ENCODE measurements at regions not wholly inside any gene's neighbourhood (a gene's known extent, or its start where the extent isn't known, plus 50 kb on each side); places are given as distances from the start of the nearest gene placed in this dataset.

GRCh38 chr10:21314906-21315644, 210.4 kb downstream of the SKIDA1 start:
- H3K36me3 ChIP-seq (ENCODE audit: control insufficient read depth, insufficient read depth, low read length) = no peaks in the 10 kb centered on the region
- Mint-ChIP-seq H3K36me3 (ENCODE audit: low read depth) (no peaks in the 10 kb centered on the region), H3K9me3 (peaks cover 2% of the 10 kb centered on the region), H3K27ac (peak overlapping the region; percentile 90), H3K27me3 (ENCODE audit: insufficient read depth) (no peaks in the 10 kb centered on the region), H3K4me1 (peaks cover 34% of the 10 kb centered on the region), H3K4me3 (peak overlapping the region; percentile 36)
- peak overlapping the region; percentile 71 for H3K4me3 ChIP-seq (ENCODE audit: low read length)
- H3K4me1 ChIP-seq (ENCODE audit: control insufficient read depth, insufficient read depth, low read length) = peaks cover 14% of the 10 kb centered on the region
- peak; percentile 74 for DNase-seq
- WGBS, 2 experiments (ENCODE audit: insufficient coverage in 1 of 2, insufficient read length in 1 of 2) = 50% methylated on average over 3 to 13 of the region's 13 CpGs
- no peaks in the 10 kb centered on the region for H3K9me3 ChIP-seq (ENCODE audit: control insufficient read depth, low read length)
- no peak for TF ChIP-seq CTCF (conservative IDR thresholded peaks at IDR 0.05)
- H3K27ac ChIP-seq (ENCODE audit: low read depth, low read length) = peak overlapping the region; percentile 79
- no peak overlapping the region for H3K9ac ChIP-seq (ENCODE audit: extremely low read depth, low read length, poor library complexity, severe bottlenecking)
- no peaks in the 10 kb centered on the region for H3K27me3 ChIP-seq (ENCODE audit: control insufficient read depth, insufficient read depth, low read length, poor library complexity, severe bottlenecking)

- no peak for TF ChIP-seq CTCF (conservative IDR thresholded peaks at IDR 0.05)
- Histone ChIP-seq H3K9me3 (ENCODE audit: control insufficient read depth, low read length) (no peaks in the 10 kb centered on the region), H3K27ac (ENCODE audit: low read depth, low read length) (peak overlapping the region; percentile 79), H3K4me1 (ENCODE audit: control insufficient read depth, insufficient read depth, low read length) (peaks cover 14% of the 10 kb centered on the region), H3K27me3 (ENCODE audit: control insufficient read depth, insufficient read depth, low read length, poor library complexity, severe bottlenecking) (no peaks in the 10 kb centered on the region), H3K4me3 (ENCODE audit: low read length) (no peak overlapping the region), H3K36me3 (ENCODE audit: control insufficient read depth, insufficient read depth, low read length) (no peaks in the 10 kb centered on the region), H3K9ac (ENCODE audit: extremely low read depth, low read length, poor library complexity, severe bottlenecking) (no peak overlapping the region)
- no peaks in the 10 kb centered on the region for H3K27me3 Mint-ChIP-seq (ENCODE audit: insufficient read depth)
- peaks cover 38% of the 10 kb centered on the region for H3K4me1 Mint-ChIP-seq
- H3K4me3 Mint-ChIP-seq = no peak overlapping the region
- DNase-seq = peak; percentile 78
- H3K27ac Mint-ChIP-seq = peak overlapping the region; percentile 85
- WGBS, 2 experiments (ENCODE audit: insufficient coverage in 1 of 2, insufficient read length in 1 of 2) = 15 to 21% methylated on average over 5 to 9 of the region's 9 CpGs
- H3K36me3 Mint-ChIP-seq (ENCODE audit: low read depth) = no peaks in the 10 kb centered on the region
- no peaks in the 10 kb centered on the region for H3K9me3 Mint-ChIP-seq
Measured at GRCh38 chr10:21314111-21314626, 211.3 kb downstream of the SKIDA1 start.

- no peaks in the 10 kb centered on the region for H3K9me3 ChIP-seq (ENCODE audit: control insufficient read depth, low read length)
- Mint-ChIP-seq H3K4me1 (peaks cover 43% of the 10 kb centered on the region), H3K4me3 (no peak overlapping the region), H3K27ac (peak overlapping the region; percentile 85), H3K9me3 (no peaks in the 10 kb centered on the region), H3K27me3 (ENCODE audit: insufficient read depth) (no peaks in the 10 kb centered on the region), H3K36me3 (ENCODE audit: low read depth) (no peaks in the 10 kb centered on the region)
- H3K9ac ChIP-seq (ENCODE audit: extremely low read depth, low read length, poor library complexity, severe bottlenecking) = no peak overlapping the region
- H3K36me3 ChIP-seq (ENCODE audit: control insufficient read depth, insufficient read depth, low read length) = no peaks in the 10 kb centered on the region
- peak overlapping the region; percentile 79 for H3K27ac ChIP-seq (ENCODE audit: low read depth, low read length)
- no peak for DNase-seq
- no peak for TF ChIP-seq CTCF (conservative IDR thresholded peaks at IDR 0.05)
- H3K27me3 ChIP-seq (ENCODE audit: control insufficient read depth, insufficient read depth, low read length, poor library complexity, severe bottlenecking) = no peaks in the 10 kb centered on the region
- H3K4me1 ChIP-seq (ENCODE audit: control insufficient read depth, insufficient read depth, low read length) = peaks cover 14% of the 10 kb centered on the region
- H3K4me3 ChIP-seq (ENCODE audit: low read length) = no peak overlapping the region
- WGBS, 2 experiments (ENCODE audit: insufficient coverage in 1 of 2, insufficient read length in 1 of 2) = 84 to 93% methylated on average over 4 to 7 of the region's 7 CpGs
Measured at GRCh38 chr10:21313691-21314090, 211.8 kb downstream of the SKIDA1 start.

Data from endodermal cell (in vitro differentiated cells).